HepG2 (cell line): ENCODE measurements at regions not wholly inside any gene's neighbourhood (a gene's known extent, or its start where the extent isn't known, plus 50 kb on each side); places are given as distances from the start of the nearest gene placed in this dataset.

Source experiments
- CBX1 ChIP-seq: IDR thresholded peaks from one replicate; pipeline ENCODE4 v1.6.1; 2016; ENCODE audit warnings: antibody characterized with exemption, low read depth
- CEBPB ChIP-seq: IDR thresholded peaks from 2 replicates; pipeline ENCODE4 v1.6.1; 2011; ENCODE audit warnings: low read depth, low read length, improper control_type of control experiment, borderline replicate concordance
- CTCF ChIP-seq: sonication (generic); formaldehyde crosslinking; IDR thresholded peaks from 2 replicates; pipeline ENCODE4 v1.5.0; 2020; ENCODE audit warnings: mild to moderate bottlenecking, missing genetic modification reagents, moderate library complexity
- ESRRA ChIP-seq: sonication (generic); formaldehyde crosslinking; IDR thresholded peaks from 2 replicates; pipeline ENCODE4 v1.5.1; 2020; ENCODE audit warnings: mild to moderate bottlenecking, low read depth, missing genetic modification reagents
- JUND ChIP-seq: sonication (generic); formaldehyde crosslinking; IDR thresholded peaks from 2 replicates; pipeline ENCODE4 v1.8.0; 2022; ENCODE audit warnings: mild to moderate bottlenecking, missing genetic modification reagents
- NKX3-1 ChIP-seq: sonication (generic); formaldehyde crosslinking; IDR thresholded peaks from 2 replicates; pipeline ENCODE4 v1.5.0; 2020; ENCODE audit warnings: missing genetic modification reagents
- SAP130 ChIP-seq: IDR thresholded peaks from 2 replicates; pipeline ENCODE4 v1.6.1; 2016; ENCODE audit warnings: low read depth
- ZNF574 ChIP-seq: sonication (generic); formaldehyde crosslinking; IDR thresholded peaks from 2 replicates; pipeline ENCODE4 v1.4.0; 2020; ENCODE audit warnings: missing genetic modification reagents
- TF ChIP-seq, protein P1 (sequence below): sonication (generic); formaldehyde crosslinking; IDR thresholded peaks from 2 replicates; pipeline ENCODE4 v1.4.0; 2020; ENCODE audit warnings: mild to moderate bottlenecking, missing genetic modification reagents

GRCh38 chr20:29763821-29764511 lies 1493.5 kb upstream of the DEFB115 start:
- TF ChIP-seq SAP130 (CRISPR knock-in tag) (no peak), CEBPB (no peak), NKX3-1 (no peak), ZNF574 (CRISPR knock-in tag) (no peak), CBX1 (no peak), ESRRA (CRISPR knock-in tag) (no peak), CTCF (CRISPR knock-in tag) (no peak), JUND (no peak)
- TF ChIP-seq, protein P1, sequence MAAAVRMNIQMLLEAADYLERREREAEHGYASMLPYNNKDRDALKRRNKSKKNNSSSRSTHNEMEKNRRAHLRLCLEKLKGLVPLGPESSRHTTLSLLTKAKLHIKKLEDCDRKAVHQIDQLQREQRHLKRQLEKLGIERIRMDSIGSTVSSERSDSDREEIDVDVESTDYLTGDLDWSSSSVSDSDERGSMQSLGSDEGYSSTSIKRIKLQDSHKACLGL (CRISPR knock-in tag): no peak
